Smooth muscle cell (in vitro differentiated cells): ENCODE measurements at regions not wholly inside any gene's neighbourhood (a gene's known extent, or its start where the extent isn't known, plus 50 kb on each side); places are given as distances from the start of the nearest gene placed in this dataset.

ENCODE experiments used
- DNase-seq: peaks from one replicate; lab custom pipeline; 2025; ENCODE audit not compliant: unreplicated experiment; lab: John Stamatoyannopoulos, UW
- H2AFZ ChIP-seq: fragments of 200-600 bp; sonication (generic); 2 replicates; pipeline ENCODE4 v1.6.0; 2016; ENCODE audit warnings: antibody characterized with exemption, low read depth, mild to moderate bottlenecking
- H3F3A ChIP-seq: fragments of 200-600 bp; sonication (generic); 2 replicates; pipeline ENCODE4 v1.6.0; 2017; ENCODE audit warnings: antibody characterized with exemption, low read depth
- H3K27ac ChIP-seq: fragments of 200-600 bp; sonication (generic); 2 replicates; pipeline ENCODE4 v1.5.1; 2016; ENCODE audit warnings: low read depth, mild to moderate bottlenecking
- H3K27me3 ChIP-seq: fragments of 200-600 bp; sonication (generic); 2 replicates; pipeline ENCODE4 v1.6.1; 2016; ENCODE audit warnings: low read depth, mild to moderate bottlenecking
- H3K36me3 ChIP-seq: fragments of 200-600 bp; sonication (generic); 2 replicates; pipeline ENCODE4 v1.5.1; 2016; ENCODE audit warnings: low read depth
- H3K4me1 ChIP-seq: fragments of 200-600 bp; sonication (generic); 2 replicates; pipeline ENCODE4 v1.5.1; 2016; ENCODE audit warnings: low read depth
- H3K4me2 ChIP-seq: fragments of 200-600 bp; sonication (generic); 2 replicates; pipeline ENCODE4 v1.6.0; 2016; ENCODE audit warnings: mild to moderate bottlenecking
- H3K4me3 ChIP-seq: fragments of 200-600 bp; sonication (generic); 2 replicates; pipeline ENCODE4 v1.5.1; 2016; ENCODE audit warnings: mild to moderate bottlenecking
- H3K79me2 ChIP-seq: fragments of 200-600 bp; sonication (generic); 2 replicates; pipeline ENCODE4 v1.6.0; 2016; ENCODE audit warnings: low read depth, mild to moderate bottlenecking
- H3K9ac ChIP-seq: fragments of 200-600 bp; sonication (generic); 2 replicates; pipeline ENCODE4 v1.6.0; 2016; ENCODE audit warnings: low read depth
- H3K9me3 ChIP-seq: fragments of 200-600 bp; sonication (generic); replicated peaks from 2 replicates; pipeline ENCODE4 v1.5.1; 2016; ENCODE audit warnings: low read depth
- H4K20me1 ChIP-seq: fragments of 200-600 bp; sonication (generic); 2 replicates; pipeline ENCODE4 v1.6.0; 2016; ENCODE audit warnings: low read depth
- WGBS: methylation state at CpG from one replicate; pipeline ENCODE4 v1.1.7; 2016; ENCODE audit warnings: low lambda C conversion rate; 5-methylcytosine and 5-hydroxymethylcytosine counted together
- TF ChIP-seq, protein P1 (sequence below): fragments of 200-600 bp; sonication (generic); IDR thresholded peaks from 2 replicates; pipeline ENCODE4 v1.5.1; 2017; ENCODE audit warnings: borderline replicate concordance, mild to moderate bottlenecking, antibody characterized with exemption; ENCODE audit not compliant: insufficient read depth, poor library complexity, severe bottlenecking

DNA sequence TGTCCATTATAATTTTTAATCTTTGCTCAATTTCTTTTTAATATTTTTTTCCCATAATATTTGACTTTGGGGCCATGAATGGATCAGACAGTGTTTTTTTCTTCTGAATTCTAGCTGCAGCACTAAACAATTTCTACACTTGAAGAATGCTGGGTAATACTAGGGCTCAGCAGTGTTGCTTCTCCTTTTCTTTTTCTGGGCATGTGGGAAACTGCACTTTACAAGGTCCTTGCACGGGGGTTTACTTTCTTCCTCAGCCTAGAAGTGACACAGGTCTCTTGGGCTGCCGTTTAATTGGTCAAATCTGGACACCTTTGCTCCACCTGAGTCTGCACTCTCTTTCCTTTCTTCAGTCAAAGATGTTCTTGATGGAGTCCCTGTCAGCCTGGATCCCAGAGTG is 135.4 kb upstream of the APCDD1 start:
- Histone ChIP-seq H3K27ac (no peak overlapping the region), H3K4me3 (no peak overlapping the region), H3K4me2 (no peak overlapping the region), H4K20me1 (no peaks in the 10 kb centered on the region), H3K9me3 (no peaks in the 10 kb centered on the region), H3K27me3 (no peaks in the 10 kb centered on the region), H3K4me1 (peaks cover 6% of the 10 kb centered on the region), H3K79me2 (no peaks in the 10 kb centered on the region), H3K36me3 (no peaks in the 10 kb centered on the region), H3K9ac (no peak overlapping the region), H2AFZ (no peak overlapping the region), H3F3A (no peaks in the 10 kb centered on the region)
- TF ChIP-seq, protein P1, sequence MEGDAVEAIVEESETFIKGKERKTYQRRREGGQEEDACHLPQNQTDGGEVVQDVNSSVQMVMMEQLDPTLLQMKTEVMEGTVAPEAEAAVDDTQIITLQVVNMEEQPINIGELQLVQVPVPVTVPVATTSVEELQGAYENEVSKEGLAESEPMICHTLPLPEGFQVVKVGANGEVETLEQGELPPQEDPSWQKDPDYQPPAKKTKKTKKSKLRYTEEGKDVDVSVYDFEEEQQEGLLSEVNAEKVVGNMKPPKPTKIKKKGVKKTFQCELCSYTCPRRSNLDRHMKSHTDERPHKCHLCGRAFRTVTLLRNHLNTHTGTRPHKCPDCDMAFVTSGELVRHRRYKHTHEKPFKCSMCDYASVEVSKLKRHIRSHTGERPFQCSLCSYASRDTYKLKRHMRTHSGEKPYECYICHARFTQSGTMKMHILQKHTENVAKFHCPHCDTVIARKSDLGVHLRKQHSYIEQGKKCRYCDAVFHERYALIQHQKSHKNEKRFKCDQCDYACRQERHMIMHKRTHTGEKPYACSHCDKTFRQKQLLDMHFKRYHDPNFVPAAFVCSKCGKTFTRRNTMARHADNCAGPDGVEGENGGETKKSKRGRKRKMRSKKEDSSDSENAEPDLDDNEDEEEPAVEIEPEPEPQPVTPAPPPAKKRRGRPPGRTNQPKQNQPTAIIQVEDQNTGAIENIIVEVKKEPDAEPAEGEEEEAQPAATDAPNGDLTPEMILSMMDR, result no peak
- 74% methylated on average over 2 of the region's 2 CpGs for WGBS
- no peak for DNase-seq

DNA sequence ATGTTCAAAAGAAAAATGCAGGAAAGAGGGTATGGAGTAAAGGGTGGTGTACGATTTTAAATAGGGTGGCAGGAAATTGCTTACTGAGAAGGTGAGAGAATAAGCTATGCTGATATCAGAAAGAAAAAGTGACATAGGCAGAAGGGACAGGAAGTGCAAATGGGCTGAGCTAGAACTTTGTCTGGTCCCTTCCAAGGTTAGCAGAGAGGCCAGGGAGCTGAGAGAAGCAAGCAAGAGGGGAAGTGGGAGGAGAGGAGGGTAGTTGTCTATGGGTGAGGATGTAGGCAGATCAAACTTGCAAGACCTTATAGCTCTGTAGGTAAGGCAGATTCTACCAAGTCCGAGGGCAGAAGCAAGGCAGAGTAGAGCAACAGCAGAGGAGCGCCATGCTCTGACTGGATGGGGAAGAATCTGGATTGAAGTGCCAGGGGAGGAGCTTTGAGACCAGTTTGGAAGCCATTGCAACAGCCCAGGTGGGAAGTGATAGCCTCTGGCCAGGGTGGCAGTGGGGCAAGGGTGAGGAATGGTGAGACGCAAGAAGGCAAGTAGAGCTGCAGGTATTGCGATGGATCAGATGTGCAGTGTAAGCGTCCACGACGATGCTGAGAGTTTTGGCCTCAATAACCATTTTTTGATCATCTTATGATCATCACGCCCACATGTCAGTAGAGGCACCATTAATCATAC is 134.4 kb upstream of the APCDD1 start:
- H3K4me2 ChIP-seq, result no peak overlapping the region
- no peaks in the 10 kb centered on the region for H3F3A ChIP-seq
- peaks cover 6% of the 10 kb centered on the region for H3K4me1 ChIP-seq
- no peaks in the 10 kb centered on the region for H3K27me3 ChIP-seq
- H3K79me2 ChIP-seq, result no peaks in the 10 kb centered on the region
- H3K27ac ChIP-seq, result no peak overlapping the region
- no peaks in the 10 kb centered on the region for H4K20me1 ChIP-seq
- TF ChIP-seq, protein P1, result no peak
- WGBS, result 92% methylated on average over 9 of the region's 9 CpGs
- DNase-seq, result no peak
- no peak overlapping the region for H3K4me3 ChIP-seq
- H2AFZ ChIP-seq, result no peak overlapping the region
- no peaks in the 10 kb centered on the region for H3K9me3 ChIP-seq
- no peaks in the 10 kb centered on the region for H3K36me3 ChIP-seq
- H3K9ac ChIP-seq, result no peak overlapping the region

DNA sequence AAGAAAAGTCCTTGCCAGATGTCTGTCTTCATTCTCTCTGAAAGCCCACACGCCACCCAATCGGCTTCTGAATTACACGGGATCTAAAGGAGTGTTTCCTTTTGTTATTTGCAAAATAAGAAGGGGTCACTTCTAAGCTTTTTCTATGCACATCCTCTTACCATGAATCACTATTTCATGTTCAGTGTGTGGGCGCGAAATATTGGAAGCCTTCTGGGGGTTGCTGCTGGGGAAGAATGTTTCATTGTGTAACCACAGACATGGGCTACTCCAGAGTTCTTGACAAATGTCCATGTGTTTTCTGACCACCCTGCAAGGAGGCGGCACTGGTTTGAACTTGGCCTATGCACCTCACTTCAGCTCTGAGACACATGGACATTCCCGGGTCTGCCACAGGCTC is 133.6 kb upstream of the APCDD1 start:
- WGBS, result 50% methylated on average over 7 of the region's 7 CpGs
- no peak overlapping the region for H3K9ac ChIP-seq
- H3K4me1 ChIP-seq, result peaks cover 6% of the 10 kb centered on the region
- no peaks in the 10 kb centered on the region for H3K79me2 ChIP-seq
- no peaks in the 10 kb centered on the region for H3F3A ChIP-seq
- no peaks in the 10 kb centered on the region for H3K36me3 ChIP-seq
- no peaks in the 10 kb centered on the region for H3K9me3 ChIP-seq
- no peak for DNase-seq
- TF ChIP-seq, protein P1, result no peak
- H2AFZ ChIP-seq, result no peak overlapping the region
- no peaks in the 10 kb centered on the region for H4K20me1 ChIP-seq
- no peak overlapping the region for H3K4me2 ChIP-seq
- no peak overlapping the region for H3K27ac ChIP-seq
- no peak overlapping the region for H3K4me3 ChIP-seq
- no peaks in the 10 kb centered on the region for H3K27me3 ChIP-seq

DNA sequence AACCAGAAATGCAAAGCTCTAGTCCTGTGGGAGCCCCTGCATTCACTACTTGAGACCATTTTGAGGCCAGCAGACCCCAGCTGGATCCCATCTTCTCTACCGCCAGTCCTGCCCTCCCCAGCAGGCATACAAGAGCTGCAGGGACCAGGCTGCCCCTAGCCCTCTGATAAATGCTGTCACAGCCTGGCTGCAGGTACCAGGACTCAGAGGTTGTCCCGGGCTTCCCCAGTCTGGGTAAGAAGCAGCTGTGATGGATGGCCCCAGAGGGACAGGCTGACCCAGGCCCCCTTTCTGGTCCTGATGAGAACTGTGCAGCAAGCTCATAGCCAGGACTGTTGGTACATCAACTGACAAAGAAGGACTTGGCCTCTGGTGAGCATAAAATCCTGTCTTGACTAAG is 132.9 kb upstream of the APCDD1 start:
- no peak overlapping the region for H3K4me3 ChIP-seq
- H3K27me3 ChIP-seq, result no peaks in the 10 kb centered on the region
- no peak overlapping the region for H3K9ac ChIP-seq
- H4K20me1 ChIP-seq, result no peaks in the 10 kb centered on the region
- TF ChIP-seq, protein P1, result no peak
- no peak overlapping the region for H2AFZ ChIP-seq
- no peaks in the 10 kb centered on the region for H3K9me3 ChIP-seq
- no peak overlapping the region for H3K27ac ChIP-seq
- H3K4me2 ChIP-seq, result no peak overlapping the region
- 98% methylated on average over 2 of the region's 2 CpGs for WGBS
- no peaks in the 10 kb centered on the region for H3F3A ChIP-seq
- peaks cover 6% of the 10 kb centered on the region for H3K4me1 ChIP-seq
- H3K36me3 ChIP-seq, result no peaks in the 10 kb centered on the region
- no peaks in the 10 kb centered on the region for H3K79me2 ChIP-seq
- no peak for DNase-seq
